ENCODE measurements at regions not wholly inside any gene's neighbourhood (a gene's known extent, or its start where the extent isn't known, plus 50 kb on each side); places are given as distances from the start of the nearest gene placed in this dataset.

GRCh38 chr6:144844596-144844995 lies 559.5 kb downstream of the UTRN start:
- peaks cover 0 to 3% of the 10 kb centered on the region in 2 donors for H3K36me3 ChIP-seq (ENCODE audit: control insufficient read depth in 2 of 2, insufficient read depth in 2 of 2, low read length in 1 of 2)
- H3K4me3 ChIP-seq (ENCODE audit: low read depth in 1 of 2, low read length in 2 of 2): no peak overlapping the region
- no peaks in the 10 kb centered on the region for H3K9me3 ChIP-seq (ENCODE audit: control insufficient read depth in 2 of 2, insufficient read depth in 1 of 2, low read depth in 1 of 2, low read length in 1 of 2)
- H3K27ac ChIP-seq (ENCODE audit: low read depth in 2 of 2, low read length in 1 of 2): no peak overlapping the region
- WGBS, 2 donors: 68 to 80% methylated on average over 3 of the region's 3 CpGs
- H3K4me1 ChIP-seq (ENCODE audit: control insufficient read depth in 2 of 2, insufficient read depth in 2 of 2, low read length in 1 of 2): no peaks in the 10 kb centered on the region
- H3K27me3 ChIP-seq (ENCODE audit: control insufficient read depth in 1 of 2, insufficient read depth in 2 of 2, low read length in 2 of 2): no peaks in the 10 kb centered on the region

- Histone ChIP-seq H3K27me3 (ENCODE audit: control insufficient read depth in 1 of 2, insufficient read depth in 2 of 2, low read length in 2 of 2) (no peaks in the 10 kb centered on the region), H3K9me3 (ENCODE audit: control insufficient read depth in 2 of 2, insufficient read depth in 1 of 2, low read depth in 1 of 2, low read length in 1 of 2) (no peaks in the 10 kb centered on the region), H3K27ac (ENCODE audit: low read depth in 2 of 2, low read length in 1 of 2) (no peak overlapping the region), H3K4me3 (ENCODE audit: low read depth in 1 of 2, low read length in 2 of 2) (no peak overlapping the region), H3K36me3 (ENCODE audit: control insufficient read depth in 2 of 2, insufficient read depth in 2 of 2, low read length in 1 of 2) (peaks cover 0 to 5% of the 10 kb centered on the region in 2 donors), H3K4me1 (ENCODE audit: control insufficient read depth in 2 of 2, insufficient read depth in 2 of 2, low read length in 1 of 2) (no peaks in the 10 kb centered on the region)
Measured at GRCh38 chr6:144845186-144845585, 560.1 kb downstream of the UTRN start.

- no peak overlapping the region for H3K27ac ChIP-seq (ENCODE audit: low read depth in 2 of 2, low read length in 1 of 2)
- no peak overlapping the region for H3K4me3 ChIP-seq (ENCODE audit: low read depth in 1 of 2, low read length in 2 of 2)
- H3K9me3 ChIP-seq (ENCODE audit: control insufficient read depth in 2 of 2, insufficient read depth in 1 of 2, low read depth in 1 of 2, low read length in 1 of 2): no peaks in the 10 kb centered on the region
- H3K27me3 ChIP-seq (ENCODE audit: control insufficient read depth in 1 of 2, insufficient read depth in 2 of 2, low read length in 2 of 2): no peaks in the 10 kb centered on the region
- 84 to 90% methylated on average over 2 of the region's 2 CpGs for WGBS, 2 donors
- H3K36me3 ChIP-seq (ENCODE audit: control insufficient read depth in 2 of 2, insufficient read depth in 2 of 2, low read length in 1 of 2): peaks cover 0 to 2% of the 10 kb centered on the region in 2 donors
- H3K4me1 ChIP-seq (ENCODE audit: control insufficient read depth in 2 of 2, insufficient read depth in 2 of 2, low read length in 1 of 2): no peaks in the 10 kb centered on the region
Measured at GRCh38 chr6:144847916-144848315, 562.8 kb downstream of the UTRN start.

DNA sequence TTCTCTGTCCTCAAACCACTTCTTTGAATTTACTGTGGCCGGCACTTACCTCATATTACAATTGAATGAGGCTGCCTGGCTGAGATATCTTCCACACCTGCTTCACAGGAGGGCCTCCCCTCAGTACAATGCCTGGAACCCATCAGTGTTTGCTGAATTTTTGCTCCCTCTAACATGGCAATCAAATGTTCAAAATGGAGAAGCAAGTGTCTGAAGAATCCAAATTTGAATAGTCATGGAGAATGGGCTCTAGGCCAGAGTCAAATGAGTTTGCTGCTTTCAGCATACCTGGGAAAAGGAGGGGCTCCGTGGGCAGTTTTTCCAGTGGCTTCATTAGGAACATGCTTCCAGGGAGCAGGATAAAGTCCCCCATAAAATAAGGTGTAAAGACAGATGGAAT lies 564.8 kb downstream of the UTRN start:
- H3K9me3 ChIP-seq (ENCODE audit: control insufficient read depth in 2 of 2, insufficient read depth in 1 of 2, low read depth in 1 of 2, low read length in 1 of 2): no peaks in the 10 kb centered on the region
- no peak overlapping the region for H3K4me3 ChIP-seq (ENCODE audit: low read depth in 1 of 2, low read length in 2 of 2)
- H3K36me3 ChIP-seq (ENCODE audit: control insufficient read depth in 2 of 2, insufficient read depth in 2 of 2, low read length in 1 of 2): peaks cover 0 to 2% of the 10 kb centered on the region in 2 donors
- H3K27ac ChIP-seq (ENCODE audit: low read depth in 2 of 2, low read length in 1 of 2): no peak overlapping the region
- no peaks in the 10 kb centered on the region for H3K27me3 ChIP-seq (ENCODE audit: control insufficient read depth in 1 of 2, insufficient read depth in 2 of 2, low read length in 2 of 2)
- 96 to 97% methylated on average over 2 of the region's 2 CpGs for WGBS, 2 donors
- H3K4me1 ChIP-seq (ENCODE audit: control insufficient read depth in 2 of 2, insufficient read depth in 2 of 2, low read length in 1 of 2): no peaks in the 10 kb centered on the region

GRCh38 chr6:144853603-144854002 lies 568.5 kb downstream of the UTRN start:
- no peaks in the 10 kb centered on the region for H3K4me1 ChIP-seq (ENCODE audit: control insufficient read depth in 2 of 2, insufficient read depth in 2 of 2, low read length in 1 of 2)
- H3K27ac ChIP-seq (ENCODE audit: low read depth in 2 of 2, low read length in 1 of 2): no peak overlapping the region
- 73 to 84% methylated on average over 4 of the region's 4 CpGs for WGBS, 2 donors
- H3K9me3 ChIP-seq (ENCODE audit: control insufficient read depth in 2 of 2, insufficient read depth in 1 of 2, low read depth in 1 of 2, low read length in 1 of 2): no peaks in the 10 kb centered on the region
- no peaks in the 10 kb centered on the region for H3K27me3 ChIP-seq (ENCODE audit: control insufficient read depth in 1 of 2, insufficient read depth in 2 of 2, low read length in 2 of 2)
- peaks cover 0 to 2% of the 10 kb centered on the region in 2 donors for H3K36me3 ChIP-seq (ENCODE audit: control insufficient read depth in 2 of 2, insufficient read depth in 2 of 2, low read length in 1 of 2)
- no peak overlapping the region for H3K4me3 ChIP-seq (ENCODE audit: low read depth in 1 of 2, low read length in 2 of 2)

DNA sequence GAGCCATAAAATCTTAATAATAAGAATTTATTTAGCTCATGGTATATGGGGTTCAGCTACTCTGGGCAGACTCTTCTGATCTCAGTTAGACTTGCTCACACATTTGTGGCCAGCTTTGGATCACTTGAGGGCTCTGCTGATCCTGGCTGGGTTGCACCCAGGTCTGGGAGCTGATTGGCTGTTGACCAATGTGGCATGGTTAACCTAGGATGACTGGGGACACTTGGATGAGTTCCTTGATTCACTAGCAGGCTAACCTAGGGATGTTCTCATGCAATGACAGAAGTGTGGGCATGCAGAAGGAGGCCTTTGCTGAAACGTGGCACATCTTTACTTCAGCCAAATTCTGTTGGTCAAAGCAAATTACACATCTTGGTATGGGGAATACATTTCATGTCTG lies 569.5 kb downstream of the UTRN start:
- H3K9me3 ChIP-seq (ENCODE audit: control insufficient read depth in 2 of 2, insufficient read depth in 1 of 2, low read depth in 1 of 2, low read length in 1 of 2): no peaks in the 10 kb centered on the region
- no peak overlapping the region for H3K27ac ChIP-seq (ENCODE audit: low read depth in 2 of 2, low read length in 1 of 2)
- H3K36me3 ChIP-seq (ENCODE audit: control insufficient read depth in 2 of 2, insufficient read depth in 2 of 2, low read length in 1 of 2): peaks cover 0 to 2% of the 10 kb centered on the region in 2 donors
- no peak overlapping the region for H3K4me3 ChIP-seq (ENCODE audit: low read depth in 1 of 2, low read length in 2 of 2)
- 63 to 68% methylated on average over 1 of the region's 1 CpG for WGBS, 2 donors
- no peaks in the 10 kb centered on the region for H3K27me3 ChIP-seq (ENCODE audit: control insufficient read depth in 1 of 2, insufficient read depth in 2 of 2, low read length in 2 of 2)
- no peaks in the 10 kb centered on the region for H3K4me1 ChIP-seq (ENCODE audit: control insufficient read depth in 2 of 2, insufficient read depth in 2 of 2, low read length in 1 of 2)

DNA sequence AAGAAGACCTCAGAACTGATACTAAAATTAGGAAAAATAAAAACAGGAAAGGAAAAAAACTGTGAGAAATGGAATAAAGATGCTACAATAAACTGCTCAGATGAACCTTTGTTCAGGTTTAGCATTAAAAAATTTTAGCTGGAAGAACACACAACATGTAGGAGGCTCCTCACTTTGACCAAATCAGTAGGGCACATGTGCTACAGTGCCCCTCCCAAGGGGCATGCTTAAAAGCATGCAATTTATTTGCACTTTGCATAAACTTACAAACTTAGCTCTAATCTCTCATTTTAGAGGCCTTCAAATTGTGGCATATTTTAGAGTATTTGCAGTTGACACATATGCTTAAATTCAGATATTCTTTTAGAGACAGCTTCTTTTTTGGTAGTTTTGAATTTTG lies 570.2 kb downstream of the UTRN start:
- no peak overlapping the region for H3K4me3 ChIP-seq (ENCODE audit: low read depth in 1 of 2, low read length in 2 of 2)

GRCh38 chr6:144855812-144856531 lies 570.8 kb downstream of the UTRN start:
- Histone ChIP-seq H3K9me3 (ENCODE audit: control insufficient read depth in 2 of 2, insufficient read depth in 1 of 2, low read depth in 1 of 2, low read length in 1 of 2) (no peaks in the 10 kb centered on the region), H3K27ac (ENCODE audit: low read depth in 2 of 2, low read length in 1 of 2) (no peak overlapping the region), H3K4me3 (ENCODE audit: low read depth in 1 of 2, low read length in 2 of 2) (no peak overlapping the region), H3K27me3 (ENCODE audit: control insufficient read depth in 1 of 2, insufficient read depth in 2 of 2, low read length in 2 of 2) (no peaks in the 10 kb centered on the region), H3K36me3 (ENCODE audit: control insufficient read depth in 2 of 2, insufficient read depth in 2 of 2, low read length in 1 of 2) (no peaks in the 10 kb centered on the region), H3K4me1 (ENCODE audit: control insufficient read depth in 2 of 2, insufficient read depth in 2 of 2, low read length in 1 of 2) (no peaks in the 10 kb centered on the region)
- 93 to 95% methylated on average over 2 of the region's 2 CpGs for WGBS, 2 donors

More for the DNA sequence above, 570.2 kb downstream of the UTRN start:
- Histone ChIP-seq H3K9me3 (ENCODE audit: control insufficient read depth in 2 of 2, insufficient read depth in 1 of 2, low read depth in 1 of 2, low read length in 1 of 2) (no peaks in the 10 kb centered on the region), H3K27ac (ENCODE audit: low read depth in 2 of 2, low read length in 1 of 2) (no peak overlapping the region), H3K36me3 (ENCODE audit: control insufficient read depth in 2 of 2, insufficient read depth in 2 of 2, low read length in 1 of 2) (no peaks in the 10 kb centered on the region), H3K27me3 (ENCODE audit: control insufficient read depth in 1 of 2, insufficient read depth in 2 of 2, low read length in 2 of 2) (no peaks in the 10 kb centered on the region), H3K4me1 (ENCODE audit: control insufficient read depth in 2 of 2, insufficient read depth in 2 of 2, low read length in 1 of 2) (no peaks in the 10 kb centered on the region)

DNA sequence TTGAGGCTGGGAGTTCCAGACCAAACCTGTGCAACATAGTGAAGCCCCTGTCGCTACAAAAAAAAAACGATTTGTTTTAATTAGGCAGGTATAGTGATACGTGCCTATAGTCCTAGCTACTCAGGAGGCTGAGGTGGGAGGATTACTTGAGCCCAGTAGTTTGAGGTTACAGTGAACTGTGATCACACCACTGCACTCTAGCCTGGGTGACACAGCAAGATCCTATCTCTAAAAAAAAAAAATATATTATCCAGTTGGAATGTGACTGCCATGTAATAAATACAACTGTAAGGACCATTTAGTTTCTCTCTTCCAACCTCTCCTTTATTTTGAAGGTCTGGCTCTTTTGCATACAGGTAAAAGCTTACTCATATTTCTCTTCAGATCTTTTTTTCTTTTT lies 571.5 kb downstream of the UTRN start:
- H3K36me3 ChIP-seq (ENCODE audit: control insufficient read depth in 2 of 2, insufficient read depth in 2 of 2, low read length in 1 of 2): no peaks in the 10 kb centered on the region
- H3K4me1 ChIP-seq (ENCODE audit: control insufficient read depth in 2 of 2, insufficient read depth in 2 of 2, low read length in 1 of 2): no peaks in the 10 kb centered on the region
- H3K9me3 ChIP-seq (ENCODE audit: control insufficient read depth in 2 of 2, insufficient read depth in 1 of 2, low read depth in 1 of 2, low read length in 1 of 2): no peaks in the 10 kb centered on the region
- WGBS, 2 donors: 85 to 94% methylated on average over 3 of the region's 3 CpGs
- no peak overlapping the region for H3K27ac ChIP-seq (ENCODE audit: low read depth in 2 of 2, low read length in 1 of 2)
- no peak overlapping the region for H3K4me3 ChIP-seq (ENCODE audit: low read depth in 1 of 2, low read length in 2 of 2)
- H3K27me3 ChIP-seq (ENCODE audit: control insufficient read depth in 1 of 2, insufficient read depth in 2 of 2, low read length in 2 of 2): no peaks in the 10 kb centered on the region

DNA sequence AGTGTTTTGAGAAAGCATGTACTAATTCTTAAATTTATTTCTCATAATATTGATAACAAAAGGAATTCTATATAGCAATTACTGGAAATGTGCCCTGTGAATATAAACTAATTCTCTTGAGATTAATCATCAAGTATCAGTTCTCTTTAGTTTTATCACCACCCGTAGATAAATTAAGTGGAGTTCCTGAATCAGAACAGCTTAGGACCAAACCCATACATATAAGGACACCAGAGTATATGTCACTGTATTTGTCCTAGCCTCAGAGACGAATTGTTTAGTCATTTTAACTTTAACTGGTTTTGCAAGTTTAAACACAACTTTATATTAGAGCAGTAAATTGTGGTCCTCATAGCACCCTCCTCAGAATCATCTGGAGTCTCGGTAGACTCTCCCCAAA lies 572.0 kb downstream of the UTRN start:
- H3K27ac ChIP-seq (ENCODE audit: low read depth in 2 of 2, low read length in 1 of 2): no peak overlapping the region
- H3K4me3 ChIP-seq (ENCODE audit: low read depth in 1 of 2, low read length in 2 of 2): no peak overlapping the region
- WGBS, 2 donors: 54 to 57% methylated on average over 3 of the region's 3 CpGs
- no peaks in the 10 kb centered on the region for H3K9me3 ChIP-seq (ENCODE audit: control insufficient read depth in 2 of 2, insufficient read depth in 1 of 2, low read depth in 1 of 2, low read length in 1 of 2)
- no peaks in the 10 kb centered on the region for H3K36me3 ChIP-seq (ENCODE audit: control insufficient read depth in 2 of 2, insufficient read depth in 2 of 2, low read length in 1 of 2)
- H3K4me1 ChIP-seq (ENCODE audit: control insufficient read depth in 2 of 2, insufficient read depth in 2 of 2, low read length in 1 of 2): no peaks in the 10 kb centered on the region
- no peaks in the 10 kb centered on the region for H3K27me3 ChIP-seq (ENCODE audit: control insufficient read depth in 1 of 2, insufficient read depth in 2 of 2, low read length in 2 of 2)
